Cardiac fibroblast (primary cell): ENCODE measurements at regions not wholly inside any gene's neighbourhood (a gene's known extent, or its start where the extent isn't known, plus 50 kb on each side); places are given as distances from the start of the nearest gene placed in this dataset.

Source experiments
- DNase-seq, 2 donors: peaks; one replicate each; pipeline versions ENCODE4 v3.0.0 to v3.0.0-alpha.2; 2010; ENCODE audit warnings: low read depth in 2 of 2
- H3K4me3 ChIP-seq, 2 donors: replicated peaks in 1 of 2; 1 replicate in 1 of 2; 2 replicates in 1 of 2; pipeline ENCODE4 v1.5.1; 2011; ENCODE audit warnings: low read depth in 2 of 2, low read length in 2 of 2, mild to moderate bottlenecking in 2 of 2, moderate library complexity in 1 of 2
- CTCF ChIP-seq: IDR thresholded peaks from one replicate; pipeline ENCODE4 v1.5.1; 2011; ENCODE audit warnings: low read depth, mild to moderate bottlenecking, low read length, inconsistent platforms

- TF ChIP-seq CTCF, result no peak
- H3K4me3 ChIP-seq, result no peak overlapping the region
- DNase-seq, result peak; percentile 71 to 73
Observed at GRCh38 chr2:182593394-182593975, 122.6 kb upstream of the DNAJC10 start.

GRCh38 chr2:182594286-182594685 is 121.8 kb upstream of the DNAJC10 start:
- peak; percentile 36 to 59 for DNase-seq
- no peak overlapping the region for H3K4me3 ChIP-seq
- TF ChIP-seq CTCF, result no peak

- DNase-seq, result no peak
- no peak for TF ChIP-seq CTCF
Observed at GRCh38 chr2:182595650-182596049, 120.4 kb upstream of the DNAJC10 start.

GRCh38 chr2:182597570-182598295 is 118.3 kb upstream of the DNAJC10 start:
- TF ChIP-seq CTCF, result no peak
- peak; percentile 72 to 79 for DNase-seq
- H3K4me3 ChIP-seq, result no peak overlapping the region

More at GRCh38 chr2:182595650-182596049, 120.4 kb upstream of the DNAJC10 start:
- H3K4me3 ChIP-seq, result no peak overlapping the region

GRCh38 chr2:182598626-182599025 is 117.4 kb upstream of the DNAJC10 start:
- DNase-seq, result no peak
- H3K4me3 ChIP-seq, result no peak overlapping the region
- TF ChIP-seq CTCF, result no peak

- H3K4me3 ChIP-seq, result no peak overlapping the region
- no peak for DNase-seq
- no peak for TF ChIP-seq CTCF
Observed at GRCh38 chr2:182605166-182605565, 110.9 kb upstream of the DNAJC10 start.
